Spleen (tissue), 11 donors: ENCODE measurements at regions not wholly inside any gene's neighbourhood (a gene's known extent, or its start where the extent isn't known, plus 50 kb on each side); places are given as distances from the start of the nearest gene placed in this dataset.

Source experiments
- DNase-seq: peaks from one replicate; pipeline ENCODE4 v3.0.0-alpha.2; 2020
- H3K27ac ChIP-seq, 8 donors: fragments of 200-600 bp; sonication (generic) in 7 of 8; 1 replicate in 4 of 8; 2 replicates in 4 of 8; pipeline versions ENCODE4 v1.5.0 to v1.8.0; 2016 to 2021; ENCODE audit warnings: inconsistent platforms in 4 of 8, mild to moderate bottlenecking in 4 of 8, moderate library complexity in 1 of 8
- H3K27me3 ChIP-seq, 7 donors: fragments of 200-600 bp; sonication (generic) in 6 of 7; replicated peaks in 1 of 7; 1 replicate in 4 of 7; 2 replicates in 3 of 7; pipeline versions ENCODE4 v1.5.0 to v1.8.0; 2016 to 2021; ENCODE audit warnings: inconsistent platforms in 3 of 7, mild to moderate bottlenecking in 1 of 7
- H3K36me3 ChIP-seq, 6 donors: fragments of 200-600 bp; sonication (generic) in 5 of 6; 1 replicate in 4 of 6; 2 replicates in 2 of 6; pipeline versions ENCODE4 v1.5.0 to v1.8.0; 2016 to 2021; ENCODE audit warnings: inconsistent platforms in 2 of 6
- H3K4me1 ChIP-seq, 6 donors: fragments of 200-600 bp; sonication (generic) in 5 of 6; 1 replicate in 3 of 6; 2 replicates in 3 of 6; pipeline versions ENCODE4 v1.5.0 to v1.8.0; 2016 to 2021; ENCODE audit warnings: inconsistent platforms in 3 of 6
- H3K4me3 ChIP-seq, 8 donors: fragments of 200-600 bp; sonication (generic) in 7 of 8; 1 replicate in 4 of 8; 2 replicates in 4 of 8; pipeline versions ENCODE4 v1.5.0 to v1.8.0; 2016 to 2021; ENCODE audit warnings: inconsistent platforms in 4 of 8, mild to moderate bottlenecking in 4 of 8, moderate library complexity in 2 of 8
- H3K9me3 ChIP-seq, 8 donors: fragments of 200-600 bp; sonication (generic) in 7 of 8; 1 replicate in 4 of 8; 2 replicates in 4 of 8; pipeline versions ENCODE4 v1.5.0 to v1.8.0; 2016 to 2021; ENCODE audit warnings: inconsistent platforms in 4 of 8
- POLR2A ChIP-seq, 3 donors: fragments of 450-650 bp; IDR thresholded peaks; one replicate each; pipeline ENCODE4 v1.5.1; 2017; ENCODE audit warnings: antibody characterized with exemption in 3 of 3, mild to moderate bottlenecking in 1 of 3
- POLR2AphosphoS5 ChIP-seq, 3 donors: sonication (generic); formaldehyde crosslinking; IDR thresholded peaks; one replicate each; pipeline ENCODE4 v1.5.1; 2017; ENCODE audit warnings: antibody characterized with exemption in 3 of 3
- WGBS, 5 donors: extraction: QIAGEN DNeasy Blood & Tissue Kit in 3 of 5; methylation state at CpG; one replicate each; pipeline versions ENCODE4 v1.1.5 to v1.1.7; 2013 to 2018; 5-methylcytosine and 5-hydroxymethylcytosine counted together
- intact Hi-C: fragments of 100-400 bp; cut with DNase I; formaldehyde crosslinking; loops from one replicate; pipeline ENCODE4 v1.15.0; 2023; ENCODE audit warnings: low total_unique reads
- TF ChIP-seq, protein P1 (sequence below), 11 experiments: fragments of 200-600 bp in 7 of 11; fragments of 450-650 bp in 4 of 11; sonication (generic) in 4 of 11; IDR thresholded peaks in 8 of 11; conservative IDR thresholded peaks in 3 of 11; 1 replicate in 7 of 11; 2 replicates in 4 of 11; pipeline versions ENCODE4 v1.4.0 to v1.8.0; 2016 to 2021; ENCODE audit warnings: antibody characterized with exemption in 11 of 11, inconsistent platforms in 4 of 11, mild to moderate bottlenecking in 1 of 11
- donor health status: healthy with polysubstance abuse.
- donor health status: DM: no; HTN: no; CAD: no; lungs with moderate emphysema.
- donor health status: DM: no; HTN: no; CAD: no.
- donor health status: Bipolar disorder and iron deficiency.
- donor health status: healthy.
- donor health status: DM: no; HTN: no; CAD: no.
- donor health status: DM: yes; HTN: yes; CAD: no.

DNA sequence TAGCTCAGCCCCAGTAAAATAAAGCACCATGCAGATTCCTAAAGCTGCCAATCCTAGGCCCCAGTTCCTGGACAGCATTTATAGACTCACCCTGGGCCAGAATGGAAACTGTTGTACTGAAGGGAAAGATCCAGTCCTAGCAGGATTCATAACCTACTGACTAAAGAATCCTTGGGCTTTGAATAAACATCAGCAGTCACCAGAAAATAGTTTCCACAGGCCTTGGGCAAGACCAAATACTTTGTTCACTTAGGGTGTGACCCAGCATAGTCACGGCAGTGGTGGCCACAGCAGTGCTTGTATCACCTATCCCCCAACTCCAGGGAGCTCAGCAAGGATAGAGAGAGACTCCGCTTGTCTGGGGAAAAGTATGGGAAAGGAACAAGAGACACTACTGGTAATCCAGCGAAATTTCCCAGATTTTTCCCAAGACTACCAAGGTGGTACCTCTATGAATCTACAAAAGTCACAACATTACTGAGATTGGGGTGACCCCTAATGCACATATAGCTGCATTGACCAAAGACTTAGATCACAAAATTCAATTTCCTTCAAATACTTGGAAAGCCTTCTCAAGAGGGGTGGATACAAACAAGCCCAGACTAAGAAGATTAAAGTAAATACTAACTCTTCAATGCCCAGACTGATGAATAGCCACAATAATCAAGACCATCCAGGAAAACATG is 748.1 kb upstream of the LRATD1 start:
- no peaks in the 10 kb centered on the region for H3K27me3 ChIP-seq
- no peak overlapping the region for H3K4me3 ChIP-seq
- H3K36me3 ChIP-seq, result no peaks in the 10 kb centered on the region
- H3K27ac ChIP-seq, result no peak overlapping the region
- DNase-seq, result no peak
- 78 to 93% (median 82%) methylated on average over 3 of the region's 3 CpGs for WGBS, 5 donors
- peaks cover 0 to 10% (median 0%) of the 10 kb centered on the region in 8 donors for H3K9me3 ChIP-seq
- intact Hi-C loops, result no loop called here
- H3K4me1 ChIP-seq, result no peaks in the 10 kb centered on the region
- no peak for TF ChIP-seq POLR2AphosphoS5 (IDR thresholded peaks at IDR 0.05)
- TF ChIP-seq, protein P1, sequence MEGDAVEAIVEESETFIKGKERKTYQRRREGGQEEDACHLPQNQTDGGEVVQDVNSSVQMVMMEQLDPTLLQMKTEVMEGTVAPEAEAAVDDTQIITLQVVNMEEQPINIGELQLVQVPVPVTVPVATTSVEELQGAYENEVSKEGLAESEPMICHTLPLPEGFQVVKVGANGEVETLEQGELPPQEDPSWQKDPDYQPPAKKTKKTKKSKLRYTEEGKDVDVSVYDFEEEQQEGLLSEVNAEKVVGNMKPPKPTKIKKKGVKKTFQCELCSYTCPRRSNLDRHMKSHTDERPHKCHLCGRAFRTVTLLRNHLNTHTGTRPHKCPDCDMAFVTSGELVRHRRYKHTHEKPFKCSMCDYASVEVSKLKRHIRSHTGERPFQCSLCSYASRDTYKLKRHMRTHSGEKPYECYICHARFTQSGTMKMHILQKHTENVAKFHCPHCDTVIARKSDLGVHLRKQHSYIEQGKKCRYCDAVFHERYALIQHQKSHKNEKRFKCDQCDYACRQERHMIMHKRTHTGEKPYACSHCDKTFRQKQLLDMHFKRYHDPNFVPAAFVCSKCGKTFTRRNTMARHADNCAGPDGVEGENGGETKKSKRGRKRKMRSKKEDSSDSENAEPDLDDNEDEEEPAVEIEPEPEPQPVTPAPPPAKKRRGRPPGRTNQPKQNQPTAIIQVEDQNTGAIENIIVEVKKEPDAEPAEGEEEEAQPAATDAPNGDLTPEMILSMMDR (IDR thresholded peaks at IDR 0.05 in 8 of 11, conservative IDR thresholded peaks at IDR 0.05 in 3 of 11), result no peak
- TF ChIP-seq POLR2A (IDR thresholded peaks at IDR 0.05), result no peak

DNA sequence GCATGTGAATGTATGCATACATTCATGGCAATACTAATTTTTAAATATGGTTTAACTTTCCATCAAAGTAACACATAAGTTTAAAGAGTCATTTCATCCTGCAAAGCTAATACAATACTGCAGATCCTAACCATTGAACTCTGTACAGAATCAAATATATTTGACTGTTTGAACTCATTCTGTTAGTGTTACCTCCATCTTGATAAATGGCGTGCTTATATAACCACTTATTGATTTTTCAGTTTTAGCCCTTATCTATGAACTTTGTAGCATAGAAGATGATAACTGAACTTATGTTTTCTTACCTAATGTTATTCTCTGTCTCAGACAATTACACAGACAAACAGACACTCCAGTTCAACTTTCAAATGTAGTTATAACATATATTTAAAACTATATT is 731.0 kb upstream of the LRATD1 start:
- Histone ChIP-seq H3K9me3 (peaks cover 0 to 12% (median 3%) of the 10 kb centered on the region in 8 donors), H3K27me3 (no peaks in the 10 kb centered on the region), H3K4me1 (no peaks in the 10 kb centered on the region), H3K4me3 (no peak overlapping the region), H3K27ac (no peak overlapping the region), H3K36me3 (no peaks in the 10 kb centered on the region)
- TF ChIP-seq POLR2AphosphoS5 (IDR thresholded peaks at IDR 0.05), result no peak
- TF ChIP-seq, protein P1 (IDR thresholded peaks at IDR 0.05 in 8 of 11, conservative IDR thresholded peaks at IDR 0.05 in 3 of 11), result no peak
- no peak for TF ChIP-seq POLR2A (IDR thresholded peaks at IDR 0.05)
- WGBS, 5 donors, result 83 to 93% (median 87%) methylated on average over 1 of the region's 1 CpG
- no peak for DNase-seq
- intact Hi-C loops, result no loop called here

DNA sequence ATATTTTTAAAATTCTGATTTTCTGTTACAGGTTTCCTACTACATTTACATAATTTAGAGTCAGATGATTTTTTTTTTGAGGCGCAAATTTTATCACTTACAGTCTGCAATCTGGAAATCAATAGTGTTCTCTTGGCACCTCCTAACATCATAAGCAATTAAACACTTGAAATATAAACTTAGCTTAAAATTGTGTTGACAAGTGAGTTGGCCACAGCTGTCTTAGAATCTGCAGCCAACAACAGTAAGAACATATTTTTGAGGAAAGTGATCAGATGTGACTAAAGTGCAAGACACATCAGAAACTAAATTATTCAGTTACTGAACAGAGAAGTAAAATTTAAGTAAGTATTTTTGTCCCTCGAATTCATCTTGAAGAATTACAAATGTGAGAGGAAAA is 726.7 kb upstream of the LRATD1 start:
- H3K27ac ChIP-seq, result no peak overlapping the region
- H3K27me3 ChIP-seq, result no peaks in the 10 kb centered on the region
- peaks cover 0 to 5% (median 0%) of the 10 kb centered on the region in 8 donors for H3K9me3 ChIP-seq
- WGBS, 5 donors, result 69 to 87% (median 75%) methylated on average over 2 of the region's 2 CpGs
- no peaks in the 10 kb centered on the region for H3K4me1 ChIP-seq
- TF ChIP-seq POLR2AphosphoS5 (IDR thresholded peaks at IDR 0.05) (no peak), POLR2A (IDR thresholded peaks at IDR 0.05) (no peak)
- TF ChIP-seq, protein P1 (IDR thresholded peaks at IDR 0.05 in 8 of 11, conservative IDR thresholded peaks at IDR 0.05 in 3 of 11), result no peak
- DNase-seq, result no peak
- H3K36me3 ChIP-seq, result no peaks in the 10 kb centered on the region
- intact Hi-C loops, result no loop called here
- no peak overlapping the region for H3K4me3 ChIP-seq

DNA sequence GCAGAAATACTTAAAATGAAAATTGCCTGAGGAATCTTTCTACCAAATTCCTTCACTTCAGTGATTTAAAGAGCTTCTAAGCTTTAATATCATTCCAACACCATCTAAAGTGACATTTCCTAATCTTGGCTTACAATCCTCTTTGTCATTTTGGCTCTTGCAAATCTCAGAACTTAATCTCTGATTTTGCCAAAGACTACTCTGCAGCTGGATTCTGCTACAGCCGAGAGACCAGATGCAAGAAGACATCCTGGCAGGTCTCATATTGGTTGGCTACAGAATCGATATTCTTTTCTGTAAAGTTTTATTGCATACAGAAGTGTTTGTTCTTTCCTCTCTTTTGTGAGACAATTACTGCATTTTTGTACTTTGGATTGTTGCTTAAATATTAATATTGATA is 716.5 kb upstream of the LRATD1 start:
- intact Hi-C loops, result no loop called here
- 72 to 84% (median 77%) methylated on average over 2 of the region's 2 CpGs for WGBS, 5 donors

More for the DNA sequence above, 716.5 kb upstream of the LRATD1 start:
- DNase-seq, result no peak
- Histone ChIP-seq H3K27me3 (no peaks in the 10 kb centered on the region), H3K9me3 (peaks cover 0 to 14% (median 0%) of the 10 kb centered on the region in 8 donors), H3K4me1 (no peaks in the 10 kb centered on the region), H3K27ac (no peak overlapping the region), H3K36me3 (no peaks in the 10 kb centered on the region), H3K4me3 (no peak overlapping the region)
- no peak for TF ChIP-seq POLR2AphosphoS5 (IDR thresholded peaks at IDR 0.05)
- TF ChIP-seq POLR2A (IDR thresholded peaks at IDR 0.05), result no peak
- TF ChIP-seq, protein P1 (IDR thresholded peaks at IDR 0.05 in 8 of 11, conservative IDR thresholded peaks at IDR 0.05 in 3 of 11), result no peak
